IPS-NIHi11 (cell line): ENCODE measurements at regions not wholly inside any gene's neighbourhood (a gene's known extent, or its start where the extent isn't known, plus 50 kb on each side); places are given as distances from the start of the nearest gene placed in this dataset.
"Not testable (repeated sequence)": the region's sequence is repeated elsewhere in the genome, so short reads cannot be mapped to it uniquely, and the experiment has no call there.

Experiments used
- DNase-seq: peaks from one replicate; pipeline ENCODE4 v3.0.0; 2012; ENCODE audit warnings: mixed read lengths, low spot score

GRCh38 chr12:16854465-16854864 is 248.5 kb upstream of the LMO3 start:
- DNase-seq, result no peak

GRCh38 chr12:16849473-16849872 is 243.5 kb upstream of the LMO3 start:
- DNase-seq, result no peak

- peak; percentile 39 for DNase-seq
Measured at GRCh38 chr12:16844875-16845274, 238.9 kb upstream of the LMO3 start.

GRCh38 chr12:16833376-16834015 is 227.5 kb upstream of the LMO3 start:
- DNase-seq, result no peak

GRCh38 chr12:16828891-16829290 is 222.9 kb upstream of the LMO3 start:
- DNase-seq, result no peak

GRCh38 chr12:16807731-16808130 is 201.8 kb upstream of the LMO3 start:
- no peak for DNase-seq

- DNase-seq, result no peak
Measured at GRCh38 chr12:16796168-16796567, 190.2 kb upstream of the LMO3 start.

GRCh38 chr12:16789204-16789790 is 183.3 kb upstream of the LMO3 start:
- no peak for DNase-seq

- DNase-seq, result no peak
Measured at GRCh38 chr12:16788506-16789203, 182.7 kb upstream of the LMO3 start.

- DNase-seq, result no peak
Measured at GRCh38 chr12:16785953-16786352, 180.0 kb upstream of the LMO3 start.

GRCh38 chr12:16785524-16785923 is 179.6 kb upstream of the LMO3 start:
- DNase-seq, result no peak

- DNase-seq, result not testable (repeated sequence)
Measured at GRCh38 chr12:16769129-16769528, 163.2 kb upstream of the LMO3 start.

- DNase-seq, result no peak
Measured at GRCh38 chr12:16766736-16767135, 160.8 kb upstream of the LMO3 start.

GRCh38 chr12:16763901-16764300 is 157.9 kb upstream of the LMO3 start:
- DNase-seq, result no peak

GRCh38 chr12:16756833-16757555 is 151.0 kb upstream of the LMO3 start:
- no peak for DNase-seq

GRCh38 chr12:16730772-16731171 is 124.8 kb upstream of the LMO3 start:
- no peak for DNase-seq

GRCh38 chr12:16726879-16727278 is 120.9 kb upstream of the LMO3 start:
- DNase-seq, result peak; percentile 17

GRCh38 chr12:16719713-16720416 is 113.9 kb upstream of the LMO3 start:
- DNase-seq, result no peak

GRCh38 chr12:16716928-16717327 is 111.0 kb upstream of the LMO3 start:
- no peak for DNase-seq

GRCh38 chr12:16692099-16692498 is 86.1 kb upstream of the LMO3 start:
- DNase-seq, result no peak

GRCh38 chr12:16691624-16692023 is 85.7 kb upstream of the LMO3 start:
- DNase-seq, result no peak

- DNase-seq, result no peak
Measured at GRCh38 chr12:16688200-16688599, 82.2 kb upstream of the LMO3 start.
